ENCODE measurements at regions not wholly inside any gene's neighbourhood (a gene's known extent, or its start where the extent isn't known, plus 50 kb on each side); places are given as distances from the start of the nearest gene placed in this dataset.

DNA sequence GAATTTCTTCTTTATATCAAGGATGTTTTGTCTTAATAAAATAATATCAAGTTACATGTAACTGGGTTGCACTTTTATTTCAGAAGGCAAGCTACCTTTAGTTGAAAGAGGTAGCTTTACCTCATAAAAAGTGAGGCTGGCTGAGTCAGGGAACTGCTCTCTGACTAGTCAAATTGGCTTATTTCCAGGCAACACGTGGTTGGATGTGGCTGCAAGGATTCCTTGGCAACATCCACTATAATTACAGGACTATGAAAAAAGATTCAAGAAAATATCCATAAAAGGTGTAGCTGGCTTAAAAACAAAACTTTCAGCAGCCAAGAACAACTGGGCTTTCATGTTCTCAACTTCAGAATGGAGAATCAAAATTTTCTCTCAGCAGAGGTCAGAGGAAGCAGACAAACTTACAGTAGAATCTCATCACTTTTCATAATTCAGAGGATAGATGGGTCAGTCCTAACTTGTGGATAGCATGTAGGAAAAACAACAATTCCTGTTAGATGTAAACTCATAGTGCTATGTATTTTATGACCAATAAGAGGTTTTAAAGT, 779.1 kb downstream of the MECOM start:
- no peak for DNase-seq

DNA sequence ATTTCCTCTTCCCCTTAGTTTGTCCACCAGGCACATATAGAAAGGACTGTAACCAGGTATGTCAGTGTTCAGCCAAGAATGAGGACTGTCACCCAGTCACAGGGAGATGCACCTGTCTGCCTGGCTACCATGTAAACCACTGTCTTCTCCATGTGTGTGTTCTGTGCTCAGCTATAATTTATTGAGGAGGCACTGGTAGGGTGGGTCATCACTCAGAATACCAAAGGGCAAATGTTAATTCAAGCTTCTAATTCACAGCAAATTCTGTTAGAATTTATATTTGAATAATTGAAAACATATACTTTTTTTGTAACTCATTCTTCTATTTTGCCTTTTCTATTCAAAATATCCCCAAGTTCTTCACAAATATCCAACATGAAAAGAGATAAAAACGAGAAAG, 780.4 kb downstream of the MECOM start:
- no peak for DNase-seq

DNA sequence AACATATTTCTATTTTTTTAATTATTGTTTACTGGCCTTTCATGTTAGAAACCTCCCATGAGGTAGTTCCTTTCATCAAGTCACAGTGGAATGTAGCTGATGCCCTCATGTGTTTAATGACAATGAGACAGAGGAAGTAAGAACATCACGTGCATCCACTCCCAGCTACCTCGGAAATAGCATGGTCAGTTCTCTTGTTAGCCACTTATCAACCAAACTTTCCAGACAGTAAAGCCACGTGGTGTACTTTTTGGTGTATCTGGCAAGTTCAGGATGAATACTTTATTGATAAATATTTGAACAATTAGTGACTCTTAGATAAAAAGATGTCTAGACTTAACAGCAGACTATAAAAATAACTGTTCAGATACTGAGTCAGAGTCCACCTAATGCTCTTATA, 781.7 kb downstream of the MECOM start:
- DNase-seq: no peak

DNA sequence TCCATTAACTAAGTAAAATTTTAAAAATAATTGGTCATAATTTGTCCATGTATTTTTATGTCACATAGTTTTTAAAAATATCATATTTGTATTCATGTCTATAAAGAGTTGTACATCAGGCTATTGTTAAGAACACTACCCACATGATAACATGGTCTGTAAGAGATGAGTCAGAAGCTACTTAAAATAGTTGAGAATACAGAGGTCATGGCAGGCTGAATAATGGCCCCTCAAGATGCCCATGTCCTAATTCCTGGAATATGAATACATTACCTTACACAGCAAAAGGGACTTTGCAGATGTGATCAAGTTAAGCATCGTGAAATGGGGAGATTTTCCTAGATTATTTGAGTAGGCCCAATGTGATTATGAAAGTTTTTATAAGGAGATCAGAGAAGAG, 782.9 kb upstream of the GOLIM4 start:
- DNase-seq: no peak

DNA sequence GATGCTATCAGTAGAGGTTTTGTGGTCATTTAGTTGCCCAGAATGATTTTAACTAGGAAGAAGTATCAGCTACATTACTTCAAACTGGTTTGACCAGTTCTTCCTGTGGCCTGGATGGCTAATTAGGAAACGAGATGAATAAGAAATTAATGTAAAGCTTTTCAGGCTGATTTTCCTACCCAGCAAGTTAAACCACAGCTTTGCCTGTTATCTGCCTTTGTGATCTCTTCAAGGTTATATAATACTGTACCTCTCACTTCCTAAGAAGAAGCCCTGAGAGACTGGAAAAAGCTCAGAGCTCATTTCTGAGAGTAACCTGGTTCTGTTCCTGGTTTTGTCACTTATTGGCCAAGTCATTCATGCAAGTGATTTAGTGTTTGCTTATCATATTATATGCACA, 782.2 kb upstream of the GOLIM4 start:
- DNase-seq: no peak

DNA sequence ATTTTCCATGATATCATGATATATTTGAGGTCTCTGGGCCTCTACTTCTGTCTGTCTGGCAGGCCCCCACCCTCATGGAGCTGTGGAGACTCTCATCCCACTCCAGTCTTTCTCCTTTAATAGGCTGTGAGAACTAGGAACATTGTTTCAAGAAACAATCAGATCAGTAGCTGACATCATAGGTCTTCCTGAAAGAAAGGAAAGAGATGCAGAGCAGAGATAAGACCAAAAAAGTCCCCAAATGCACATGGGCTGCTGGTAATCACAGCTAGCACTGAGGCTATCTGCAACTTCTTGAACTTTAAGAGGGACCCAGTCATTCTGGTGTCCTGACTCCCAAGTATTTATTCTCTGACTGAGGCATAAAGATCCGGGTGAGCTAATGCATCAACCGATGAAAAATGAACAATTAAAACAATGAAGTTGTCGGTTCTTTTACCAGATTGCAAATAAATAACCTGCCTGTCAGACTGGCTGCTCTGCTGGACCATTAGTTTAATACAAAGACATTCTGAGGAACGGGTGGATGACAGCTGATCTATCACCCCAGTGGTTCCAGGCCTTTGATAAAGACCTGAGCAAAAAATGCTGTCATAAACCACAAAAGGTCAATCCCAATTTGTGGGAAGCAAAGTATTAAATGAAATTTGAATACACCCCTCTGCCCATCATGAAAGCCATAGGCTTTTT, 780.8 kb upstream of the GOLIM4 start:
- no peak for DNase-seq

DNA sequence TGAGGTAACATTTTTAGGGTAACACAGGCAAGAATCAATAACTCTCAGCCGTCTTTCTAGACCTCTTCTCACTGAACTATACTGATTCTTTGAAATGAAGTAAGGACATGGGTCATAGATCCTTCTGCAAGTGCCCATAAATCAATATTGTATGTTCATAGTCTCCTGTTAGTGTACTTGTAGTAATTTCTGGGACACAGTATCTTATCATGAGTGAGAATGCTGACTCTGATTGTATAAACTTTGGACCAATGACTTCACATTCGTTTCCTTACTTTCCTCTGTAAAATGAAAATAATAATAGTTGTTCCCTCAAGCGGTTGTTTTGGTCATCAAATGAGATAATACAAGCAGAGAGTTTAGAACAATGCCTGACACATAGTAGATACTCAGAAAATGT, 777.1 kb upstream of the GOLIM4 start:
- DNase-seq: no peak

DNA sequence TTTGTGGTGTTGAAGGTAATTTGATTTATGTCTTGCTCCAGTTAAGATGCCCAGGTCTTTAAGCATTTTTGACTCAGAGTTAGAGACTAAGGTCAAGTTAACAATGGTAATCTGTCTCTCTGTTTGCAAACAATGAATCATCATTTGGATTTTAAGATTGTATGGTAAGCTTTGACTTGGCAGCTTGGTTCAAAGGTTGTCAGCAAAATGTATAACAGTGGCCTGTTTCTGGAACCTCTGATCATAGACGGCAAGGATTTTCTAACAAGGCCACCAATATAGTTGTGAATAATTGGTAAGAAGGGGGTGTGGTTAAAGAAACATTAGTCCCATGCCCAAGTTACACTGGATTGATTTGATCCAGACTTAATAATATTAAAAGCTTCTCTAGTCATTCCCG, 775.2 kb upstream of the GOLIM4 start:
- no peak for DNase-seq

DNA sequence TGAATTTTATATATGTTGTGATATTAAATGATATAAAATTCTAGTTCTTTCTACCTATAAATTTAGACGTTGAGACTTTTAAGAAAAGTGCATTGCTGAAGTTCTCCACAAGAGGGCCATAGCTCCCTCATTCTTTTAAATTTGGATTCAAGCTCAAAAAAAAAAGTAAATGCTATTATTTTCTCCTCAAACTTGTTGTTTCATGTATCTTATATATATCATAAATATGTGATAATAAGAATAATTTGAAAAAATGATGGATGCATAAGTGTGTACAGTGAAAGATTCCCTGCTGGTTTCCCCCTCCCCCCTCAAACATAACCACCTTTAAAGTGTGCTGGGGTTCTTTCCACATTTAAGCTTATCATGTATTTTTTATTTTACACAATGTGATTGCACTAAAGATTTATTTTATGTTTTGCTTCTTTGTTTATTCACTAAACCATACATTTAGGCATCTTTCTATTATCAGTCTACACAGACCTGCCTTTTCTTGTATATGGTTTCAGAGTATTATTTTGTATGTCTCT, 769.4 kb upstream of the GOLIM4 start:
- DNase-seq: no peak

DNA sequence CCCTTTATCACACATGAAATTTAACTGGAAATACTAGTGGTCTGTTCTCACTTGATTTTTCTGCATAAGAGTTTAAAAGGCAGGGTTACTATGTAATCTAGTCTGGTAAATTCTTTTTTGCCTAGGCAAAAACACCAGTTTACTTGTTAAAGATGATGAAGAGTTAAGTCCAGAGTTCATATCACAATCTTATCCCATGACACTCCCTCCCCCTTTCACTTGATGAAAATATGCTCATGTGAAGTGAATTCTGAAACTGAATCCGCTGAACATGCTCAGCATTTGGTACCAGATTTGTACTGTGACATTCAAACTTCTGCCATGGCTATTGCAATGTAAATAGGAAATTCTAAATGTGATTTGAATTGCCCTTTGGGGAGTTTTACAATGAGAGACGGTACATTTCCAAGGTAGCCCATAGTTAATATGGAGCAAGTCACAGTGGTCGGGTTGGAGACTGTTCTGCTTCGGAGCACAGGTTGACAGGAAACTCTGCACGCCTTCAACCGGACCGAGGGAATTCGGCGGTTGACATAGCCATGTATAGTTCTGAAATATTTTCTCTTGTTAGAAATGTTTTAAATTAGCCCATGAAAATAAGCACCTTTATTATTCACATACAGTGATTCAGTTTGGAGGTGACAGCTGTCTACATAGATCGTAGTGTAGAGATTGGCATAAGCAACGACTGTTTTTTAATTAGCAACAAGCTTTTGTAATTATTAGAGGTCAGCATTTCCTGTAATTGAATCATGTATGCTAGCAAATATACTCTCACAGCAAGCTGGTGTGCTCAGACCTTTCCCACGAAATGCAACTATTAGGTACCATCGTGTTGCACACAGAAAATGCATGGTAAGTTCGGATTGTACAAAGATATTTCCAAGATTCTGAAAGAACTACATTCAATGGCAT, 768.6 kb upstream of the GOLIM4 start:
- no peak for DNase-seq

DNA sequence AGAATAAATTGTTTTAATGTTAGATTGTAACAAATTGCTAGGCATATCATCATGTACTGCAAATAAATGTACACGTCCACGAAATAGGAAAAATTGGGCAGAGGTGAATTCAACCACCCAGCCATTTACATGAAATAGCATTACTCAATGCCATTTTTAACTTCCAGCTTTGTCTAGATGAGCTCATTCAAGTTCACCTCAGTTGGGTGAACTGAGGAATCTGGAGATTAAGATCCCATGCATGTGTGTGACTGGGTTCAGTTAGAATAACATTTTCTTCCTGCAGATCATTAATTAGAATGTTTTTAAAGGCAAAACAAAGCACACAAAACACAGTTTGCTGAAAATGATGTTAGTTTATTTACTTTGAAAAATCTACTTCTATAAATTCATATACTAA, 767.8 kb upstream of the GOLIM4 start:
- no peak for DNase-seq

DNA sequence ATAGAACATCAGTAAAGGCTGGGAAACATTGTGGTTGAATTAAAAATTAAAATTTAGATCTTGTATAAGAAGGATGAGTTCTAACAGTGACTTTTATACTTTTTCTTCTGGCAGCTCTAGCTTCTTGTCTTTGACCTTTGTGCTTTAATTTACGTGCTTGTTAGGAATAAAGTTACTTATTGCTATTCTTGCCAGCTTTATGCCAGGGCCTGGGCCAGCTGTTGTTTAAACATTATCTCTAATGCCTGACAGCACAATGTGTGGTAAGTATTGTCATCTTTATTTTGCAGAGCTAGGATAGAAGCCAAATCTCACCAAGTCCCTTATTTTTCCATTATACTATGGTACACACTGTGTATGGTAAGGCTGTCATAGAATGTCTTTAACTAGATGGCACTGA, 766.7 kb upstream of the GOLIM4 start:
- DNase-seq: no peak

DNA sequence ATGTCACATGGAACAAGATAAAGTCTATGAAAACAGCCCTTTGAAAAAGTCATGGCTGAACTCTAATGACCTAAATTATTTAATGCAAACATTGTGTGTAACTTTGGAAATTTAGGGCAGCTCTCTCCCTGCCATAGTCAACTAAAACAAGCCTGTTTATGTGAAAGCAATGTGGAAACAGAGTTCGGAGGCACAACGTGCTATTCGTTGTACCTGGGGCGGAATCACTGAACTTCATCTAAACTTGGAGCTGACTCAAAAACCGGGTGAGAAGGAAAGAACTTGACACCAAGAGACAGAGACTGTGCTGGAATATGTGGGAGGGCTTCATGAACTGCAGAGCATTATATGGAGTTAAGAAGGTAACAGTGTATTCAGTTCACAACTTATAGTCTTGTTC, 764.9 kb upstream of the GOLIM4 start:
- DNase-seq: no peak

DNA sequence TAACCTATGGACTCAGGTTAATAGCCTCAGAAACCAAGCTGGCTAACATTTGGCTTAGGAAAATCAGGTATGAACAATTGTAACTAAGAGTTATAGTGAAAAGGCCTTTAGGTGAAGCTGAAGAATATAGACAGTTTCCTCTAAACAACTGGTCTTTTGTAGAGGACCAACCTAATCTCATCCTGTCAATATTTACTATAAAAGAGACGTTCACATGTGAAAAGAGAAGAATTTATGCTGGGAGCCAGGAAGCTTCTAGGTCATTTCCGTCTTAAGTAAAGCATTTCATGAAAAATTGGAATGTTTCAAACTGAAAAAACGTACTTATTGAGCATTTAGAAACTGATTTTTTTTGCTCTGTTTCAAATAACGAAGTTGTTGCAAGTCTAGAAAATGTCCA, 764.3 kb upstream of the GOLIM4 start:
- DNase-seq: no peak

DNA sequence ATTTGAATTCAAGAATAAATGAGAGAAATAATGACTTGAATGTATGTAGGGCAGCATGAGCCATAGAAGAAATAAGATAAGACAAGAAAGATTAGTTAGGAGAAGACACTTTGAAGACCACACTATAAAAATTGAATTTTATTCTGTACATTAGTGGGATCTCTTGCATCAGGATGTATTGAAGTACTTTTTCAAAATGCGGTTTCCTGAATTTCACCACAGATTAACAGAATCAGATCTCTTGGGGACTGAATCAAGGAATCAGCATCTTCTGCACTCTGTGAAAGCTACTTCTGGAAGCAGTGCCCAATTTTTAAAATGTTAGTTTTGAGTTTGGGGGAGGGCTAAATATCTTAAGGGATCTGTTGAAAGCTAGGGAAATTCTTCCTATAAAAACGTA, 763.9 kb upstream of the GOLIM4 start:
- DNase-seq: no peak

DNA sequence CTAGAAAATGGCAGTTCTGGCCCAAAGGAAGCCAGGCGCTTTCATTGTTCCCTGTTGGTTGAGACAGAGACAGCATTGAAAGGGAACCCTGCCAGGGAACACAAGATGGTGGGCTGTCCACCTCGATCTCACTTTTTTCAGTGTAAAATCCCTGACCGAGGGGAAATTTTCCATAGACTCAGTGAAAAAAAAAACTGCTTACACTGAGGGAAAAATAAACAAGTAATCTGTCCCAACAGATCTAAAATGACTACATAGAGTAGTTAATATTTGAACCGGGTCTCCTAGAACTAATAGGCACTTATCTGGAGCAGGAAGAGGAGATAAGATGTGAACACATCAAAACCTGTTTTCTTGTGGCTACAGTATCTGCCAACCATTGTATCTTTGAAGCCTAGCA, 763.4 kb upstream of the GOLIM4 start:
- DNase-seq: no peak

DNA sequence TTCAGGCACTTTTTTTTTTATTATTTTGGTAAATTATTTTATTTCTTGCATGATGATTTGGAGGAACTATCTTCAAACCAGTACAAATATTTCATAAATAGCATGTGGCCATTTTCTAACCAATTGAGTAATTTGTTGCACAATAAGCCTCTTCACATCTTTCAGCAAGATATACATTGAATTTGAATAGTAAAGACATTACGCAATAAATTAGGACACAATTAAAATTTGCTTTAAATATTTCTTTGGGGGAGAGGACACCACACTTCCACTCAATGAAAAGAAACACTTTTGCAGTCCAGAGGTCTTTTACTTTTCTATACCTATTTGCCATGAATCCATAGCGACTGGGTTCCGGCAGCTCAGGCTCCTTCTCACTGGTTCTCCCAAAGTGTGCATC, 762.6 kb upstream of the GOLIM4 start:
- no peak for DNase-seq

DNA sequence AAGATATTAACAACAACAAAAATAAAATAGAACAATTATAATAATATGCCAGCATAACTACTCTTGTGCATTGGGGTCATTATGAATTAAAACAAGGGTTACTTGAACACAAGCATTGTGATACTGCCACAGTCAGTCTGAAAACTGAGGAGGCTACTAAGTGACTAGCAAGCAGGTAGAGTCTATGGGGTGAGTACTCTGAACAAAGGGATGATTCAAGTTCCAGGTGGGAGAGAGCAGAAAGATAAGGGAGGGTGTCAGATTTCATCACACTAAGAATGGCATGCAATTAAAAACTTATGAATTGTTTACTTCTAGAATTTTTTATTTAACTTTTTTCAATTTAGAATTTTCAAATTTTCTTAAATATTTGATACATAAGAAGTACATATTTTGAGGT, 754.4 kb upstream of the GOLIM4 start:
- DNase-seq: no peak

DNA sequence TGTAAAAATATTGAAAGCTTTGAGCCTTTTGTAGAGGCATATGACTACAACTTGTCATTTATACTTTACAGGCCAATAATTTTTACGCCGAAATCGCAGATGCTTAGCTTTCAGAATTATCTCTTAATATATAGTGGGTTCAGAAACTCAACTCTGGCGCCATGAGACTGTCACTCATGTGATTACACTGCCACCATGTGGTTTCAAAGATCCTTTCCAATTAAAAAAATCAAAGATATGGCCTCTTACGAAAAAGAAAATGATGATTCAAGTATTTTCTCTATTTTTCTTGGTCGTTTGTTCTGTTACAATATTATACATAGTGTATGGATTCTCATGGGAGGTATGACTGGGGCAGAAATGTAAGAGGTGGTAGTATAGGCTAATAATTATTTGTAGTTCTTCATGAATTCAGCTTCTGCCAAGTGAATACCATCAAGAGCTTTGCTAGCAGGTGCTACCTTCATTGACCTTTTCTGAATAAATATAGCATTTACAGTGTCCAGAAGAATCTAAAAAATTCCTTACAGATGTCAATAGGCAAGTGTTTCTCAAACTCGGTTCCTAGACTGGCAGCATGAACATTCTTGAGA, 751.7 kb upstream of the GOLIM4 start:
- no peak for DNase-seq

DNA sequence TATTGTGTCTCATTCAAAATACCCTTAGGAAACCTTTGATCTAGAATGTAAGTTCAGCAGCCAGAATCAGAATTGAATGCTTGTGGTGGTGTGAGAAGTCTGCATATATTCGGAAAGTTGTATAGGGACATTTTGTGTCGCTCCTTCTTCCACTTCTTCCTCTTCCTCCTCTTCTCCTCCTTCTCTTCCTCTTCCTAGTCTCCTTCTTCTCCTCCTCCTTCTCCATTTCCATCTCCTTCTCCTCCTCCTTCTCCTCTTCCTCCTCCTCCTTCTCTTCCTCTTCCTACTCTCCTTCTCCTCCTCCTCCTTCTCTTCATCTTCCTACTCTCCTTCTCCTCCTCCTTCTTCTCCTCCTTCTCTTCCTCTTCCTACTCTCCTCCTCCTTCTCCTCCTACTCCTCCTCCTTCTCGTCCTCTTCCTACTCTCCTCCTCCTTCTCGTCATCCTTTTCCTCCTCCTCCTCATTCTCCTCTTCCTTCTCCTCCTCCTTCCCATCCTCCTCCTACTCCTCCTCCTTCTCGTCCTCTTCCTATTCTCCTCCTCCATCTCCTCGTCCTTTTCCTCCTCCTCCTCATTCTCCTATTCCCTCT, 749.3 kb upstream of the GOLIM4 start:
- DNase-seq: no peak

DNA sequence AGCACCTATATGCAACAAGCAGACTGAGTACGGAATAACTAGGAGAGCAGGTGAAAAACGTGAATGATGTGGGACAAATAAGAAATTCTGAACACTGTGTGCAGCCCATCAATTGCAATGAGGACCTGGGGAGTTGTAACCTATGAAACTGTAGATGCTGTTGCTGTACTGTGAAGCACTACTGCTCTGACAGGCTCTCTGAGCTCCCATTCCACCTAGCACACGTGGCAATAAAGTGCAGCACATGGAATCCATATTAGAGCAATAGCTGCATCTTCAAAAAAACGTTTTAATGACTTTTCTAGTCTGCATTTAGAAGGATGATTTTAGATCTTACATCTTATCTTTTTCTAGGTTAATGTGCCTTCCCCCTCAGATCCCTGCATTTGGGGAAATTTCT, 748.7 kb upstream of the GOLIM4 start:
- DNase-seq: no peak

DNA sequence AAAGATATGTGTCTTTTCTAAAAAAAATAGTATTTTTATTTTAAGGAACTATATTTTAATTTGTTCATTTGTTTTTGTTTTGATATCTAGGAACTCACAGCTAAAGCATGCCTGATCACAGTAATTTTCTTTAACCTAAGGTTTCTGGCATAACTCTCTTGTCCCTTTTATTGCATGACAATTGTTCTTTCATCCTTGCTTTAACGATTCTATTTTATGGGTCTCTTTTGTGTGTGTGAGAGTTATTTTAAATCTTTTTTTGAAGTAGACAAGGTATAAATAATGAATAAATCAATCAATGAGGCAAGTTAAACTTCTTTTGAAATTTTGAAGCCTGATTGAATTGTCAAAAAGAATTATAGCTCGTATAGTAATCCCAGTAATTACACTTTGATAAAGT, 747.8 kb upstream of the GOLIM4 start:
- no peak for DNase-seq

DNA sequence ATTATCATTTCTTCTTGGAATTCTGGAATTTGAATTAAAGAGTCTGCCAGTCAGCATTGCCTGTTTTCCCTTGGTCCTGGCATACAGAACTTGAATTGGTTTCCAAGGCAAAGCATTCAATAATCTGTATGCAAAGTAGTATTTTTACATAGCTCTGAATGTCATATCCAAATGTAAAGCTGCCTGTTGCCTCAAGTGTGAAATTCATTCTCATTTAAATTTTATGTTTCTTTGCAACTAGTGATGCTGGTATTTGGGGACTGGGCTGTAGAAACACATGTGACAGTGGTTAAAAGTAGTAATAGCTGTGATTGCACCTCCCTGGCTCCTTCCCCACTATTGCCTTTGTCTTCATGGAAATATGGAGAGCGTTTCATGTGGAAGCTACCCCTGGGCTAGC, 743.9 kb upstream of the GOLIM4 start:
- no peak for DNase-seq

Measured in CD4-positive, alpha-beta T cell treated with Interleukin-17A for 1 hour (primary cell).